HEK293 (cell line): ENCODE measurements at regions not wholly inside any gene's neighbourhood (a gene's known extent, or its start where the extent isn't known, plus 50 kb on each side); places are given as distances from the start of the nearest gene placed in this dataset.

Experiments
- CTCF ChIP-seq: fragments of 450-650 bp; formaldehyde crosslinking; IDR thresholded peaks from 2 replicates; pipeline ENCODE4 v1.5.1; 2016; ENCODE audit warnings: missing biosample characterization, missing genetic modification characterization
- REPIN1 ChIP-seq: fragments of 450-650 bp; formaldehyde crosslinking; IDR thresholded peaks from 2 replicates; pipeline ENCODE4 v1.5.1; 2017; ENCODE audit warnings: missing biosample characterization, missing genetic modification characterization, low read depth
- ZNF785 ChIP-seq: fragments of 450-650 bp; formaldehyde crosslinking; IDR thresholded peaks from 2 replicates; pipeline ENCODE4 v1.5.1; 2016; ENCODE audit warnings: missing biosample characterization, missing genetic modification characterization

GRCh38 chr16:80303691-80304090, 237.1 kb upstream of the DYNLRB2 start:
- no peak for TF ChIP-seq CTCF
- TF ChIP-seq ZNF785 (tag by site-specific recombination): no peak
- TF ChIP-seq REPIN1 (tag by site-specific recombination): no peak
